ENCODE measurements at regions not wholly inside any gene's neighbourhood (a gene's known extent, or its start where the extent isn't known, plus 50 kb on each side); places are given as distances from the start of the nearest gene placed in this dataset.
"Not testable (repeated sequence)": the region's sequence is repeated elsewhere in the genome, so short reads cannot be mapped to it uniquely, and the experiment has no call there.

DNA sequence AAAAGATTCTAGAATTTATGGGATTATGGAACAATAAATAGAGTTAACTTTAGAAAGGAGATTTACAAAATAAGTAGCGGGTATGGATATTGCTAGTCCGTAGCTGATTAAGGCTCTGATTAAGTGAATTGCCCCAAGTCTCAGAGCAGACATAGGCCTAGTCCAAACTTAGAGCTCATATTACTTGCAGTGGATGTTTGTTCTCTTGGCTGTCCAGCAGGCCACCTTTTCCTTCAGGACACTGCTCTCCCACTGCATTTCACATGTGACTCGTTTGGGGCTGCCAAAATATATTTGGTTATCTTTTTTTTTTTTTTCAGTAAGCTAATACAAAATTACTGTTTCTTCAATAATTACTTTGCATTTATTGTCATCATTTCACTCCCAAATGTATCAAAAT, 76.6 kb downstream of the ARRDC3 start:
- Histone ChIP-seq H3K4me1 (ENCODE audit: control insufficient read depth in 2 of 3, insufficient read depth in 2 of 3, low read depth in 1 of 3, low read length in 3 of 3) (peaks cover 0 to 4% (median 3%) of the 10 kb centered on the region in 3 donors), H3K9ac (ENCODE audit: low read length in 3 of 3) (no peak overlapping the region), H3K36me3 (ENCODE audit: control insufficient read depth in 2 of 3, insufficient read depth in 3 of 3, low read length in 3 of 3) (no peaks in the 10 kb centered on the region), H3K4me3 (ENCODE audit: low read length in 3 of 3) (no peak overlapping the region), H3K27me3 (ENCODE audit: control insufficient read depth, insufficient read depth, low read length) (no peaks in the 10 kb centered on the region), H3K9me3 (ENCODE audit: control insufficient read depth in 2 of 3, insufficient read depth in 1 of 3, low read length in 3 of 3) (no peaks in the 10 kb centered on the region), H3K27ac (ENCODE audit: low read depth in 2 of 2, low read length in 2 of 2) (no peak overlapping the region)
- FAIRE-seq (no peak), DNase-seq (no peak)
- TF ChIP-seq, protein P1, sequence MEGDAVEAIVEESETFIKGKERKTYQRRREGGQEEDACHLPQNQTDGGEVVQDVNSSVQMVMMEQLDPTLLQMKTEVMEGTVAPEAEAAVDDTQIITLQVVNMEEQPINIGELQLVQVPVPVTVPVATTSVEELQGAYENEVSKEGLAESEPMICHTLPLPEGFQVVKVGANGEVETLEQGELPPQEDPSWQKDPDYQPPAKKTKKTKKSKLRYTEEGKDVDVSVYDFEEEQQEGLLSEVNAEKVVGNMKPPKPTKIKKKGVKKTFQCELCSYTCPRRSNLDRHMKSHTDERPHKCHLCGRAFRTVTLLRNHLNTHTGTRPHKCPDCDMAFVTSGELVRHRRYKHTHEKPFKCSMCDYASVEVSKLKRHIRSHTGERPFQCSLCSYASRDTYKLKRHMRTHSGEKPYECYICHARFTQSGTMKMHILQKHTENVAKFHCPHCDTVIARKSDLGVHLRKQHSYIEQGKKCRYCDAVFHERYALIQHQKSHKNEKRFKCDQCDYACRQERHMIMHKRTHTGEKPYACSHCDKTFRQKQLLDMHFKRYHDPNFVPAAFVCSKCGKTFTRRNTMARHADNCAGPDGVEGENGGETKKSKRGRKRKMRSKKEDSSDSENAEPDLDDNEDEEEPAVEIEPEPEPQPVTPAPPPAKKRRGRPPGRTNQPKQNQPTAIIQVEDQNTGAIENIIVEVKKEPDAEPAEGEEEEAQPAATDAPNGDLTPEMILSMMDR (IDR thresholded peaks at IDR 0.05; ENCODE audit: borderline replicate concordance, extremely low read depth, insufficient read depth): no peak
- intact Hi-C loops (cut with DNase I): no loop called here

DNA sequence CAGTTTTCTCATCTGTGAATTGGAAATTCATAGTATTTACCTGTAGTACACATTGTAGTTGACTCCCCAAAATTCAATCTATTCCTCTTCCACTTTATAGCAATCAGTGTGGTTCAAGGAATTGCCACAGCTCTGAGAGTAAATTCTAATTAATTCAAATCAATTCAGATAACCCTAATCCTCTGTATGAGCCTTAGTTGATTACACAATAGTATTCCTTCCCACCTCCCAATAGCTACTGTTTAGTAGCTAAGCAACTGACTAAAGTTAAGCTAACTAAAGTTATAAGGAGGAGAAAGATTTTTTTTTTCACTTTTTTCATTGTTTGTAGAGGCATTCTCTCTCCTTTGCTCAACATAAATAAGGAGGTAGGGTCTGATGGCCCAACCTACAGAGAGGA, 77.5 kb downstream of the ARRDC3 start:
- Histone ChIP-seq H3K9ac (ENCODE audit: low read length in 3 of 3) (no peak overlapping the region), H3K4me1 (ENCODE audit: control insufficient read depth in 2 of 3, insufficient read depth in 2 of 3, low read depth in 1 of 3, low read length in 3 of 3) (no peaks in the 10 kb centered on the region), H3K27me3 (ENCODE audit: control insufficient read depth, insufficient read depth, low read length) (no peaks in the 10 kb centered on the region), H3K4me3 (ENCODE audit: low read length in 3 of 3) (no peak overlapping the region), H3K36me3 (ENCODE audit: control insufficient read depth in 2 of 3, insufficient read depth in 3 of 3, low read length in 3 of 3) (no peaks in the 10 kb centered on the region), H3K27ac (ENCODE audit: low read depth in 2 of 2, low read length in 2 of 2) (no peak overlapping the region), H3K9me3 (ENCODE audit: control insufficient read depth in 2 of 3, insufficient read depth in 1 of 3, low read length in 3 of 3) (no peaks in the 10 kb centered on the region)
- DNase-seq: no peak
- no peak for FAIRE-seq
- TF ChIP-seq, protein P1 (IDR thresholded peaks at IDR 0.05; ENCODE audit: borderline replicate concordance, extremely low read depth, insufficient read depth): no peak
- intact Hi-C loops (cut with DNase I): no loop called here

DNA sequence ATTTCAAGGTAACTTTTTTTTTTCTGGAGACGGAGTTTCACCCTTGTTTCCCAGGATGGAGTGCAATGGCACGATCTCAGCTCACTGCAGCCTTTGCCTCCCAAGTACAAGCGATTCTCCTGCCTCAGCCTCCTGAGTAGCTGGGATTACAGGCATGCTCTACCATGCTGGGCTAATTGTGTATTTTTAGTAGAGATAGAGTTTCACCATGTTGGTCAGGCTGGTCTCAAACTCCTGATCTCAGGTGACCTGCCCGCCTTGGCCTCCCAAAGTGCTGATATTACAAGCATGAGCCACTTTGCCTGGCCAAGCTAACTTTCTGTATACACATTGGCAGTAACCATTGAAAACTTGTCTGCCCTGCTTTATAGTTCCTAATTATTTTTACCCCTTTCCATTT, 79.1 kb downstream of the ARRDC3 start:
- H3K36me3 ChIP-seq (ENCODE audit: control insufficient read depth in 2 of 3, insufficient read depth in 3 of 3, low read length in 3 of 3); DNase-seq; intact Hi-C loops (cut with DNase I); H3K9ac ChIP-seq (ENCODE audit: low read length in 3 of 3); FAIRE-seq; H3K4me1 ChIP-seq (ENCODE audit: control insufficient read depth in 2 of 3, insufficient read depth in 2 of 3, low read depth in 1 of 3, low read length in 3 of 3); H3K27ac ChIP-seq (ENCODE audit: low read depth in 2 of 2, low read length in 2 of 2); H3K9me3 ChIP-seq (ENCODE audit: control insufficient read depth in 2 of 3, insufficient read depth in 1 of 3, low read length in 3 of 3); H3K27me3 ChIP-seq (ENCODE audit: control insufficient read depth, insufficient read depth, low read length); H3K4me3 ChIP-seq (ENCODE audit: low read length in 3 of 3): not testable (repeated sequence)

DNA sequence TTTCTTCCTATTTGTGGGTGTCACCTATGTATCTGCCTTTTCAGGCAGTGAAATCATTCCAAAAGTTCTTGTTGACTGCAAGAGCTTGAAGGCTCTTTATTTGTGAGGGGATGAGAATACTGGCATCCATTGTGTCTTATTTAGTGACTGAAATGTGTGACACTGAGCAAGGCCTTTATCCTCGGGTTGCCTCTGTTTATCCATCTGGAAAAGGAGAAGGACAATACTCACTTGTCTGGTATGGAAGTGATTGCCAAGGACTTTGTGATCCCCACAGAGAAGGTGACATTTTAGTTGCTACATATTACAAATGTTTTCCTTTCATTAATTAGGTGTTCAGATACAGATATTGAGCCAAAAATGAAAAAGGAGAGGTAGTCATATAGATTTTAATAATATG, 80.2 kb downstream of the ARRDC3 start:
- intact Hi-C loops (cut with DNase I): no loop called here

More for the DNA sequence above, 80.2 kb downstream of the ARRDC3 start:
- H3K27ac ChIP-seq (ENCODE audit: low read depth in 2 of 2, low read length in 2 of 2): no peak overlapping the region
- no peaks in the 10 kb centered on the region for H3K9me3 ChIP-seq (ENCODE audit: control insufficient read depth in 2 of 3, insufficient read depth in 1 of 3, low read length in 3 of 3)
- FAIRE-seq: no peak
- H3K4me3 ChIP-seq (ENCODE audit: low read length in 3 of 3): no peak overlapping the region
- no peaks in the 10 kb centered on the region for H3K36me3 ChIP-seq (ENCODE audit: control insufficient read depth in 2 of 3, insufficient read depth in 3 of 3, low read length in 3 of 3)
- H3K9ac ChIP-seq (ENCODE audit: low read length in 3 of 3): no peak overlapping the region
- DNase-seq: no peak
- TF ChIP-seq, protein P1 (IDR thresholded peaks at IDR 0.05; ENCODE audit: borderline replicate concordance, extremely low read depth, insufficient read depth): no peak
- H3K4me1 ChIP-seq (ENCODE audit: control insufficient read depth in 2 of 3, insufficient read depth in 2 of 3, low read depth in 1 of 3, low read length in 3 of 3): no peaks in the 10 kb centered on the region
- no peaks in the 10 kb centered on the region for H3K27me3 ChIP-seq (ENCODE audit: control insufficient read depth, insufficient read depth, low read length)
